ENCODE measurements at regions not wholly inside any gene's neighbourhood (a gene's known extent, or its start where the extent isn't known, plus 50 kb on each side); places are given as distances from the start of the nearest gene placed in this dataset.

DNA sequence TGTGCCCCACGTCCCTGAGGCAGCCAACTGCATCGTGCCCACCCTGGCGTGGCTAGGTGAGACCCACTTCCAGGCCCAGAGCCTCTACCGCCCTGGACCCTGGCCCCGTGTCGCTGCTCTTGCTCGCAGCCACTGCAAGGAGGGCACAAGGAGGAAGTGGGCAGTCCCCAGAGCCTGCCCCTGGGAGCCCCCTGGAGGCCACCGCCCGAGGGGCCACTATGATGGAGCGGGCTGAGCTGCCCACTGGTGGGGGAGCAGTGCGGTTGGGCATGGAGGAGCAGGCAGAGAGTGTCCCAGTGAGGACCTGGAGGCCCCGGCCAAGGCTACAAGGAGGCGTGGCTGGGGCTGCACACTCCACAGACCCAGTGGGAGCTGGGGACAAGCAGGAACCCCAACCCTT, 323.6 kb downstream of the PCNX1 start:
- H2BK120ac ChIP-seq (ENCODE audit: low read depth, low read length): no peak overlapping the region
- no peaks in the 10 kb centered on the region for H4K20me1 ChIP-seq (ENCODE audit: insufficient read depth, low read length)
- H3K27ac ChIP-seq (ENCODE audit: insufficient read depth, low read length): no peak overlapping the region
- no peaks in the 10 kb centered on the region for H3K36me3 ChIP-seq (ENCODE audit: control insufficient read depth, insufficient read depth, low read length)
- ATAC-seq (ENCODE audit: low read depth): no peak
- WGBS, 2 experiments (ENCODE audit: extremely low coverage in 2 of 2, insufficient read length in 1 of 2): 90% methylated on average over 6 of the region's 13 CpGs; no CpG with 5 or more reads in 1 of the 2 experiments
- no peak overlapping the region for H3K56ac ChIP-seq (ENCODE audit: extremely low read depth, insufficient read depth, low read length)
- CTCF ChIA-PET: no interaction called here
- no peak overlapping the region for H3K9ac ChIP-seq (ENCODE audit: low read depth, low read length)
- H2BK15ac ChIP-seq (ENCODE audit: low read depth, low read length): no peak overlapping the region
- no TSS peak for BruUV-seq (replicated peaks)
- no peak overlapping the region for H2BK20ac ChIP-seq (ENCODE audit: low read depth, low read length)
- no peak overlapping the region for H2AK5ac ChIP-seq (ENCODE audit: low read depth, low read length)
- H2BK5ac ChIP-seq (ENCODE audit: low read depth, low read length, poor library complexity, severe bottlenecking): no peak overlapping the region
- dilution Hi-C loops (cut with HindIII; ENCODE audit: low sequenced_read_pairs, unreplicated experiment): no loop called here
- H4K8ac ChIP-seq (ENCODE audit: low read depth in 2 of 2, low read length in 2 of 2): no peak overlapping the region
- no peaks in the 10 kb centered on the region for H3K79me1 ChIP-seq (ENCODE audit: low read depth in 1 of 2, low read length in 2 of 2)
- H3K9me1 ChIP-seq (ENCODE audit: insufficient read depth, low read length): peaks cover 6% of the 10 kb centered on the region; the same call in 1 of the 2 replicates
- no peak overlapping the region for H3K4me2 ChIP-seq (ENCODE audit: low read depth, low read length)
- intact Hi-C loops (cut with micrococcal nuclease): no loop called here
- H3K9me3 ChIP-seq (ENCODE audit: control insufficient read depth, insufficient read depth, low read length): no peaks in the 10 kb centered on the region
- no peak overlapping the region for H3K23ac ChIP-seq (ENCODE audit: low read depth, low read length)
- H3K4me3 ChIP-seq (ENCODE audit: insufficient read depth, low read depth, low read length): no peak overlapping the region
- H4K5ac ChIP-seq (ENCODE audit: low read depth, low read length): no peak overlapping the region
- in situ Hi-C loops (cut with MboI; ENCODE audit: low sequenced_read_pairs): no loop called here
- no peak overlapping the region for H3K14ac ChIP-seq (replicated peaks; ENCODE audit: low read depth, low read length)
- no peak overlapping the region for H3K4ac ChIP-seq (ENCODE audit: low read depth, low read length)
- H2AK9ac ChIP-seq (replicated peaks; ENCODE audit: low read depth, low read length, poor library complexity): no peak overlapping the region
- peak overlapping the region; percentile 17 for H2AFZ ChIP-seq (replicated peaks; ENCODE audit: low read length, poor library complexity)
- TF ChIP-seq CEBPB (IDR thresholded peaks at IDR 0.05; ENCODE audit: low read depth, low read length) (no peak), CHD1 (IDR thresholded peaks at IDR 0.05; ENCODE audit: low read depth, low read length) (no peak), MXI1 (IDR thresholded peaks at IDR 0.05; ENCODE audit: borderline replicate concordance, low read depth, low read length) (no peak), POLR2A (IDR thresholded peaks at IDR 0.05; ENCODE audit: low read depth, low read length) (no peak), SMC3 (IDR thresholded peaks at IDR 0.05; ENCODE audit: low read depth, low read length) (no peak), NFE2L2 (IDR thresholded peaks at IDR 0.05; ENCODE audit: low read depth, low read length) (no peak), BHLHE40 (IDR thresholded peaks at IDR 0.05; ENCODE audit: low read depth, low read length) (no peak), FOS (IDR thresholded peaks at IDR 0.05; ENCODE audit: low read depth, low read length) (no peak), RCOR1 (IDR thresholded peaks at IDR 0.05; ENCODE audit: insufficient replicate concordance, low read length) (no peak), RAD21 (IDR thresholded peaks at IDR 0.05; ENCODE audit: low read length) (no peak), ELK1 (IDR thresholded peaks at IDR 0.05; ENCODE audit: borderline replicate concordance, low read depth, low read length) (no peak), MAFK (IDR thresholded peaks at IDR 0.05; ENCODE audit: low read depth, low read length) (no peak), RFX5 (IDR thresholded peaks at IDR 0.05; ENCODE audit: low read depth, low read length) (no peak), MAZ (IDR thresholded peaks at IDR 0.05; ENCODE audit: borderline replicate concordance, low read depth, low read length) (no peak)
- TF ChIP-seq, protein P1, sequence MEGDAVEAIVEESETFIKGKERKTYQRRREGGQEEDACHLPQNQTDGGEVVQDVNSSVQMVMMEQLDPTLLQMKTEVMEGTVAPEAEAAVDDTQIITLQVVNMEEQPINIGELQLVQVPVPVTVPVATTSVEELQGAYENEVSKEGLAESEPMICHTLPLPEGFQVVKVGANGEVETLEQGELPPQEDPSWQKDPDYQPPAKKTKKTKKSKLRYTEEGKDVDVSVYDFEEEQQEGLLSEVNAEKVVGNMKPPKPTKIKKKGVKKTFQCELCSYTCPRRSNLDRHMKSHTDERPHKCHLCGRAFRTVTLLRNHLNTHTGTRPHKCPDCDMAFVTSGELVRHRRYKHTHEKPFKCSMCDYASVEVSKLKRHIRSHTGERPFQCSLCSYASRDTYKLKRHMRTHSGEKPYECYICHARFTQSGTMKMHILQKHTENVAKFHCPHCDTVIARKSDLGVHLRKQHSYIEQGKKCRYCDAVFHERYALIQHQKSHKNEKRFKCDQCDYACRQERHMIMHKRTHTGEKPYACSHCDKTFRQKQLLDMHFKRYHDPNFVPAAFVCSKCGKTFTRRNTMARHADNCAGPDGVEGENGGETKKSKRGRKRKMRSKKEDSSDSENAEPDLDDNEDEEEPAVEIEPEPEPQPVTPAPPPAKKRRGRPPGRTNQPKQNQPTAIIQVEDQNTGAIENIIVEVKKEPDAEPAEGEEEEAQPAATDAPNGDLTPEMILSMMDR (conservative IDR thresholded peaks at IDR 0.05; ENCODE audit: low read depth, low read length): no peak
- TF ChIP-seq, protein P2, sequence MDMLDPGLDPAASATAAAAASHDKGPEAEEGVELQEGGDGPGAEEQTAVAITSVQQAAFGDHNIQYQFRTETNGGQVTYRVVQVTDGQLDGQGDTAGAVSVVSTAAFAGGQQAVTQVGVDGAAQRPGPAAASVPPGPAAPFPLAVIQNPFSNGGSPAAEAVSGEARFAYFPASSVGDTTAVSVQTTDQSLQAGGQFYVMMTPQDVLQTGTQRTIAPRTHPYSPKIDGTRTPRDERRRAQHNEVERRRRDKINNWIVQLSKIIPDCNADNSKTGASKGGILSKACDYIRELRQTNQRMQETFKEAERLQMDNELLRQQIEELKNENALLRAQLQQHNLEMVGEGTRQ (IDR thresholded peaks at IDR 0.05; ENCODE audit: low read depth, low read length): no peak
- peaks cover 4% of the 10 kb centered on the region for H3K4me1 ChIP-seq (ENCODE audit: control insufficient read depth, insufficient read depth, low read length)
- DNase-seq: no peak
- POLR2A ChIA-PET (ENCODE audit: unreplicated experiment): no interaction called here
- no peak overlapping the region for H4K91ac ChIP-seq (ENCODE audit: insufficient read depth, low read depth, low read length)
- no peaks in the 10 kb centered on the region for H3K27me3 ChIP-seq (ENCODE audit: control insufficient read depth, insufficient read depth, low read length)
- no peak overlapping the region for H3K18ac ChIP-seq (ENCODE audit: low read depth, low read length)
